GM18861 (cell line): ENCODE measurements at regions not wholly inside any gene's neighbourhood (a gene's known extent, or its start where the extent isn't known, plus 50 kb on each side); places are given as distances from the start of the nearest gene placed in this dataset.
"Not testable (repeated sequence)": the region's sequence is repeated elsewhere in the genome, so short reads cannot be mapped to it uniquely, and the experiment has no call there.

Experiments
- ATAC-seq: cut with Tn5 transposase; IDR thresholded peaks from one replicate; pipeline ENCODE4 v1.9.1; 2021; ENCODE audit not compliant: unreplicated experiment

- ATAC-seq = no peak
Observed at GRCh38 chr5:57067597-57067924, 106.3 kb upstream of the GPBP1 start.

GRCh38 chr5:57069115-57069835 lies 104.6 kb upstream of the GPBP1 start:
- no peak for ATAC-seq

DNA sequence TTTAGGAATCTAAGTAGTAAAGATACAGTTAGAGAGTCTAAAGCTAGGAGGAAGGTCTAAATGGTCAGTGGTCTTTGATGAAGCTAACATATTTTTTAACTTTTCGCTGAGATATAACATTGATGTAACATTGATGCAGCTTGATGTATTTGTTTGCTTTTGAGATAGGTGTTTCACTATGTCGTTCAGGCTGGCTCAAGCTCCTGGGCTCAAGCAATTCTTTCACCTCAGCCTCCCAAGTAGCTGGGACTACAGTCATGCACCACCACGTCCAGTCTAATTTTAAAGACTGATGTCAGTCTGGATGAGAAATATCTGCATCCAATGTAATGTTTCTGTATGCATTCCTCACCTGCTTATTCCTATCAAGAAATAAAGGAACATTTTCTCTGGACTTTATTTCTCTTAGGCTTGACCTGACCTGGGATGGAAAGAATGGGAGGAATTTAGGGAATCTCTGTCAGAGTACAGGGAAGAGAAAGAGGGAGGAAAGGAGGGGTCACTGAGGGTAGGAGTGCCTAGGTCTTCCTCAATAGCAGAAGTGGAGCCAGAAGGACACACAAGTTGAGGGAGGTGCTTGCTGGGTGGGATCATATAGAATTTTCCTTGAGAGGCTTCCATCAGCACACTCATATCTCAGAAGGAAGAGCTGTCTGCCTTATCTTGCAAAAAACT lies 101.5 kb upstream of the GPBP1 start:
- no peak for ATAC-seq

DNA sequence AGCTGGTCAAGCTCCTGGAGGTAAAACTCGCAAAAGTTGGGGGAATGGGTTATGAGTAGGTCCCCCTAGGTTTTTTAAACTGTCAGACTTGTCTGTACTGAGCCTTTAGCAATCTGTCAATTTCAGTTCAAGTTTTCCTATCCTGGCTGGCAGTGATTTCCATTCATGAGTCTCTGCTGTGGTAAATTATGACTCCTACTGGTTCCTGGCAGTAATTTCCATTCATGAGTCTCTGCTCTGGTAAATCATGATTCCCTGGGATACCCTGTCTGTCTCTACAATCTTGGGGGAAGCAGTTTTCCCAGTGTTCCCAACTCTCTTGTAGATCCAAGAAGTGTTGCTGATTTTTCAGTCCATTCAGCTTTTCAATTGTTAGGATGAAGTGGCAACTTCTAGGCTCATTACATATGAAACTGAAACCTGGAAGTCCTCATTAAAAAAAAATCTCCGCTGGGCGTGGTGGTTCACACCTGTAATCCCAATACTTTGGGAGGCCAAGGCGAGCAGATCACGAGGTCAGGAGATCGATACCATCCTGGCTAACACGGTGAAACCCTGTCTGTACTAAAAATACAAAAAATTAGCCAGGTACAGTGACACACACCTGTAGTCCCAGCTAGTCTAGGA lies 91.3 kb upstream of the GPBP1 start:
- ATAC-seq = no peak

GRCh38 chr5:57085306-57086081 lies 88.4 kb upstream of the GPBP1 start:
- no peak for ATAC-seq

- ATAC-seq = not testable (repeated sequence)
Observed at GRCh38 chr5:57087947-57088346, 85.9 kb upstream of the GPBP1 start.

GRCh38 chr5:57094753-57095683 lies 78.8 kb upstream of the GPBP1 start:
- ATAC-seq = no peak

GRCh38 chr5:57097526-57097925 lies 76.3 kb upstream of the GPBP1 start:
- ATAC-seq = no peak

DNA sequence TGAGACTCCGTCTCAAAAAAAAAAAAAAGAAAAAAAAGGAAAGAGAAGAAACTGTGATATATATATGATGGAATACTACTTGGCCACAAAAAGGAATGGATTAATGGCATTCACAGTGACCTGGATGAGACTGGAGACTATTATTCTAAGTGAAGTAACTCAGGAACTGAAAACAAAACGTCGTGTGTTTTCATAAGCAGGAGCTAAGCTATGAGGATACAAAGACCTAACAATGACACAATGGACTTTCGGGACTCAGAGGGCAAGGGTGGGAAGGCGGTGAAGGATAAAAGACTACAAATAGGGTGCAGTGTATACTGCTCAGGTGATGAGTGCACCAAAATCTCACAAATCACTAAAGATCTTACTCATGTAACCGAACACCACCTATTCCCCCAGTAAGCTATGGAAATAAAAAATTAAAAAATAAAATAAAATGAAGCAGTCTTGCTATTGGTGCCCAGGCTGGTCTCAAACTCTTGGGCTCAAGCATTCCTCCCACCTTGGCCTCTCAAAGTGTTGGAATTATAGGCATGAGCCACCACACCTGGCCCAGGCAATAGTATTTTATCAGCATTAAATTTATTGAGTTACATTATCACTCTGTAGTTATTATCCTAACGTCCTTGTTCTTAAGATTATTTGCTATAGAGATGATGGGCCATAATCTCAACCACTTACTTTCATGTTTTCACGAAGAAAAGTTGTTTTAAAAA lies 71.5 kb upstream of the GPBP1 start:
- no peak for ATAC-seq

DNA sequence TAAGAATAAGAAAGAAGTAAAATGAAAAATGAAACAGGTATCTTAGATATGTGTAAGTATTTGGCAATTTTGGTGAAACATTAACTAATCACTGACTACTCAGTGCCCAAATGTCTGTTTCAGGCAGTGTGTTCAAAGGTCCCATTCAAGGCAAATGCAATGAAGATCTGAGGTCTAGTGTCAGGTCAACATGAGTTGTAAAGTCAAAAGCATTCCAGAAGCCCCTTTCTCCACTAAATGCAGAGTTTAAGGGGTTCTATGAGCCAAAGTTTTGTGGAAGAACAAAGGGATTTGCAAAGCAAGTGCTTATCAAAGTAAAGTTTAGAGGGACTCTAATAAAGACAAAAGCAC lies 71.0 kb upstream of the GPBP1 start:
- no peak for ATAC-seq

- ATAC-seq = no peak
Observed at GRCh38 chr5:57103317-57103907, 70.4 kb upstream of the GPBP1 start.

- no peak for ATAC-seq
Observed at GRCh38 chr5:57106661-57107060, 67.2 kb upstream of the GPBP1 start.

DNA sequence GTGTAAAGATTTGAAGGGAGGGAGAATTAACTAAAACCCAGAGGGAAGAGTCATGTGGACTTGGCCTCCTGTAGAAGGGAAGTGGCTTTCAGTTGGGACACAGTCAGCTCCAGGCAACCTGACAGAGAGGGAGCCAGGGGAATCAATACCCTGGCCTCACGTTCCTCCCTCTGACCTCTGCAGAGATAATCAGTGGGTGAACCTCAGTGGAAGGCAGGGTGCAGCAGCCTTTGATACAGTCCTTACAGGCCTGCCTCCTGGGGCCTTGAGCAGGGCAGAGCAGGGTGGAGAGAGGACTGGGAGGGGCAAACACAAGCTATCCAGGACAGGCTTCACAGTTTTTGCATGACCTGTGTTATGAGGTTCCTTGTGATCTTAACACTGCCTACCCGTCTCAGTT lies 61.9 kb upstream of the GPBP1 start:
- no peak for ATAC-seq

GRCh38 chr5:57113481-57113880 lies 60.4 kb upstream of the GPBP1 start:
- no peak for ATAC-seq

- ATAC-seq = no peak
Observed at GRCh38 chr5:57117596-57117995, 56.3 kb upstream of the GPBP1 start.

GRCh38 chr5:57119031-57119430 lies 54.8 kb upstream of the GPBP1 start:
- no peak for ATAC-seq

DNA sequence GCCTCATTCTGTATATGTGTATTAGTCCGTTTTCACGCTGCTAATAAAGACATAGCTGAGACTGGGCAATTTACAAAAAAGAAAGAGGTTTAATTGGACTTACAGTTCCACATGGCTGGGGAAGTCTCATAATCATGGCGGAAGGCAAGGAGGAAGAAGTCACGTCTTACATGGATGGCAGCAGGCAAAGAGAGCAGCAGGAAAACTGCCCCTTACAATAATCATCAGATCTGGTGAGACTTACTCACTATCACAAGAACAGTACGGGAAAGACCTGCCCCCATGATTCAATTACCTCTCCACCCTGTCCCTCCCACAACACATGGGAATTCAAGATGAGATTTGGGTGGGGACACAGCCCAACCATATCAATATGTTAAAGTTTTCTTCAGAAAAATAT lies 49.8 kb upstream of the GPBP1 start:
- ATAC-seq = no peak
